ACC112 (cell line): ENCODE measurements at regions not wholly inside any gene's neighbourhood (a gene's known extent, or its start where the extent isn't known, plus 50 kb on each side); places are given as distances from the start of the nearest gene placed in this dataset.
A peak's percentile ranks its signal among the peaks of the same experiment; 100 is the strongest.
"Not testable (repeated sequence)": the region's sequence is repeated elsewhere in the genome, so short reads cannot be mapped to it uniquely, and the experiment has no call there.

ENCODE experiments used
- H2AFZ ChIP-seq: fragments of 200-600 bp; sonication (generic); one replicate; pipeline ENCODE4 v1.6.0; 2017; ENCODE audit warnings: antibody characterized with exemption, low read length; ENCODE audit not compliant: unreplicated experiment
- H3K27ac ChIP-seq: fragments of 200-600 bp; sonication (generic); 2 replicates; pipeline ENCODE4 v1.5.1; 2014; ENCODE audit warnings: low read depth, mild to moderate bottlenecking, antibody characterized with exemption, low read length, moderate library complexity
- H3K27me3 ChIP-seq: fragments of 200-600 bp; sonication (generic); 2 replicates; pipeline ENCODE4 v1.6.1; 2014; ENCODE audit warnings: mild to moderate bottlenecking, antibody characterized with exemption, low read length, moderate library complexity, mixed read lengths; ENCODE audit not compliant: insufficient read depth
- H3K36me3 ChIP-seq: fragments of 200-600 bp; sonication (generic); 2 replicates; pipeline ENCODE4 v1.6.1; 2016; ENCODE audit warnings: mild to moderate bottlenecking, antibody characterized with exemption, low read length, moderate library complexity, mixed read lengths; ENCODE audit not compliant: insufficient read depth
- H3K4me1 ChIP-seq: fragments of 200-600 bp; sonication (generic); one replicate; pipeline ENCODE4 v1.6.1; 2016; ENCODE audit warnings: low read length, mixed read lengths; ENCODE audit not compliant: insufficient read depth, unreplicated experiment, control insufficient read depth
- H3K4me3 ChIP-seq: fragments of 200-600 bp; sonication (generic); 2 replicates; pipeline ENCODE4 v1.5.1; 2014; ENCODE audit warnings: mild to moderate bottlenecking, low read depth, low read length
- H3K79me2 ChIP-seq: fragments of 200-600 bp; sonication (generic); one replicate; pipeline ENCODE4 v1.6.0; 2016; ENCODE audit warnings: low read length; ENCODE audit not compliant: control insufficient read depth, unreplicated experiment, insufficient read depth

DNA sequence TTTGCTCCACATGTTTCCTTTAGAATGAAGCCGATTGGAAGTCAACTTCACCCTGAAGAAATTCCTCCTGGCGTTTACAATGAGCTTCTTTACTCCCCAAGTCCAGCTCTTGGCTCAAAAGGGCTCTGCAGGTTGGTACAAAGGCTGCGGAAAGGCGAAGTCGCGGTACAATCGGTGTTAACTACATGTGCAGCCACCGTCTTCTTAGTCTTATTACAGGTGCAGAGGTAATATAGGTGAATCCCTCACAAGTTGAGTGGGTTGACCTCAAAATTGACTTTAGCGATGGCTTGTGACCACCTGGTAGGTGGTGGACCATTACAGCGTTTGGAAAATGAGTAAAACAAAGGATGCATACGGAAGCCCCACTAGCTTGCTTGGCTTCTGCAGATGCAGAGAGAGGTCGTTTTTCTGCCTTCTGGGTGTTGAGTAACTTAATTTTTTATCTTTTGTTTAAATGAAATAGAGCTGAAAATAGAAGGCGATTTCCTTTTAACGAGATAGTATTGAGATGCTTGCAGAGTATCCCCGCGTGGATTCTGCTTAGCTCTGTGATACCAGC, 98.0 kb downstream of the TRIM27 start:
- Histone ChIP-seq H3K27me3 (peaks cover 76% of the 10 kb centered on the region), H3K36me3 (no peaks in the 10 kb centered on the region), H3K79me2 (no peaks in the 10 kb centered on the region), H3K4me1 (no peaks in the 10 kb centered on the region), H3K4me3 (peak overlapping the region; percentile 5; the same call in 1 of the 2 replicates), H2AFZ (no peak overlapping the region), H3K27ac (no peak overlapping the region)

DNA sequence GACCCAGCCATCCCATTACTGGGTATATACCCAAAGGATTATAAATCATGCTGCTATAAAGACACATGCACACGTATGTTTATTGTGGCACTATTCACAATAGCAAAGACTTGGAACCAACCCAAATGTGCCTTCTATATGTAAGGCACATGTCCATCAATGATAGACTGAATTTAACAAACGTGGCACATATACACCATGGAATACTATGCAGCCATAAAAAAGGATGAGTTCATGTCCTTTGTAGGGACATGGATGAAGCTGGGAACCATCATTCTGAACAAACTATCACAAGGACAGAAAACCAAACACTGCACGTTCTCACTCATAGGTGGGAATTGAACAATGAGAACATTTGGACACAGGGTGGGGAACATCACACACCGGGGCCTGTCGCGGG, 92.1 kb downstream of the TRIM27 start:
- not testable (repeated sequence) for H3K4me1 ChIP-seq, H3K4me3 ChIP-seq, H3K27ac ChIP-seq, H3K36me3 ChIP-seq, H3K79me2 ChIP-seq, H2AFZ ChIP-seq
- peaks cover 50% of the 10 kb centered on the region for H3K27me3 ChIP-seq

DNA sequence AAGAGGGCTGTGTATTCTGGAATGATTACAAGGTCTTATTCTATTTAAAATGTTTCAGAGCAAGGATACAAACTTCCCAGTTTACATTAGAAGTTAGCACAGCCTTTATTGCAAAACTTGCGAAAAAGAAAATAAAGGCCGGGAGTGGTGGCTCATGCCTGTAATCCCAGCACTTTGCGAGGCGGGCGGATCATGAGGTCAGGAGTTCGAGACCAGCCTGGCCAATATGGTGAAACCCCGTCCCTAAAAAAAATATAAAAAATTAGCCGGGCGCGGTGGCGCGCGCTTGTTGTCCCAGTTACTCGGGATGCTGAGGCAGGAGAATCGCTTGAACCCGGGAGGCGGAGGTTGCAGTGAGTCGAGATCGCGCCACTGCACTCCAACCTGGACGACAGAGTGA, 87.1 kb downstream of the TRIM27 start:
- H3K4me1 ChIP-seq, H3K79me2 ChIP-seq, H3K36me3 ChIP-seq, H2AFZ ChIP-seq, H3K27ac ChIP-seq: not testable (repeated sequence)
- Histone ChIP-seq H3K4me3 (peak overlapping the region; percentile 91; the same call in 1 of the 2 replicates), H3K27me3 (peaks cover 39% of the 10 kb centered on the region)

DNA sequence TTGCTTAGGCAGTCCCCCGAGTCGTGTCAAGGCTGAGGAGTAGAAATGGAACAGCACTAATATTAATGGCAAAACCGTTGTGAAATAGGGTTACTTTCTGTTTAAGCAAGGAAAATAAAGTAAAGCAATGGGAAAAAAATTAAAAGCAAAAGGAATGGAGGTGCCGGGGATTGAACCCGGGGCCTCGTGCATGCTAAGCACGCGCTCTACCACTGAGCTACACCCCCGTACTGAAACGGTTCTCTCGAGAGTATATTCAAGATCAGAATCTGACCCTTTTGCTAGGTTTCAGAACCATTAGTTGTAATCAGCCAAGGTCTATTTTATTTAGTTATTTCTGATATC, 85.5 kb downstream of the TRIM27 start:
- H3K36me3 ChIP-seq: no peaks in the 10 kb centered on the region
- H3K27me3 ChIP-seq: peaks cover 49% of the 10 kb centered on the region
- H3K79me2 ChIP-seq: no peaks in the 10 kb centered on the region
- peaks cover 8% of the 10 kb centered on the region for H3K4me1 ChIP-seq
- H2AFZ ChIP-seq: peak overlapping the region; percentile 96
- peak overlapping the region; percentile 32; the same call in 1 of the 2 replicates for H3K27ac ChIP-seq
- H3K4me3 ChIP-seq: peak overlapping the region; percentile 91

DNA sequence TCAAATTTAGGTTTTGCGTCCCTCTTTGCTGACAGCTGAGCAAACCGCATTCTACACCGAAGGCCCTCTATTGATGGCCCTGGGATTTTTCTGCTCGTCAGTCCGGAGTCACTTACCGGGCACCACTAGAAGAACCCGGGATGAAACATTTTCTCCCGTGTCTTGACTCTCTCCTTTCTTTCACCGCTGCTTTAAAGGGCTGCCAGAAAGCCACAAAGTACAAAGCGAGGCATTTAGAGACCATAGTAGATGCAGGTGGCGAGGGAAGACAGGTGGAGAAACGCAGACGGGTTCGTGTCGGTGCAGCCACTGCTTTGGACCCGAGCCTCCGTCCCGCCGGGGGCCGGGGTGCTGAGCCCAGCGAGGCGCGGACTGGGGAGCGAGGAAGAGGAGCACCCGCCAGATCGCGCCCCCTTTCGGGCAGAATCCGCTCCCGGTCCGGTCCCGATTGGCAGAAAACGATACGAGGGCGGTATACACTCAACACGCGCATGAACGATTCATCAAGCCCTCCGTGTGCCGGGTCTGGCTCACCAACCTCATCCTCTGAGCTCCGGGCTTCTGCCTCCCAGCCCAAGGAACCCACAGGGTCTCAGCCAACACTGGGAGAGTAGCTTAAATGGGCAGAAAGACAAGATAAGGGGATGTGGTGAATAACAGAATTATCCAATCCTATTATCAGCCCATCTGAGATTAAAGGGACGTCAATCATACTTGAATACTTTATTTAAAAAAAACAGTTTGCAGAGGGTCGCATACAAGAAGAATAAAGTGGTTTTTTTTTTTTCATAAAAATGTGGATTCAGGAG, 84.9 kb downstream of the TRIM27 start:
- H3K4me1 ChIP-seq: peaks cover 8% of the 10 kb centered on the region
- H2AFZ ChIP-seq: peak overlapping the region; percentile 96
- H3K79me2 ChIP-seq: no peaks in the 10 kb centered on the region
- H3K36me3 ChIP-seq: no peaks in the 10 kb centered on the region
- H3K4me3 ChIP-seq: peak overlapping the region; percentile 91
- peaks cover 48% of the 10 kb centered on the region for H3K27me3 ChIP-seq
- no peak overlapping the region for H3K27ac ChIP-seq

DNA sequence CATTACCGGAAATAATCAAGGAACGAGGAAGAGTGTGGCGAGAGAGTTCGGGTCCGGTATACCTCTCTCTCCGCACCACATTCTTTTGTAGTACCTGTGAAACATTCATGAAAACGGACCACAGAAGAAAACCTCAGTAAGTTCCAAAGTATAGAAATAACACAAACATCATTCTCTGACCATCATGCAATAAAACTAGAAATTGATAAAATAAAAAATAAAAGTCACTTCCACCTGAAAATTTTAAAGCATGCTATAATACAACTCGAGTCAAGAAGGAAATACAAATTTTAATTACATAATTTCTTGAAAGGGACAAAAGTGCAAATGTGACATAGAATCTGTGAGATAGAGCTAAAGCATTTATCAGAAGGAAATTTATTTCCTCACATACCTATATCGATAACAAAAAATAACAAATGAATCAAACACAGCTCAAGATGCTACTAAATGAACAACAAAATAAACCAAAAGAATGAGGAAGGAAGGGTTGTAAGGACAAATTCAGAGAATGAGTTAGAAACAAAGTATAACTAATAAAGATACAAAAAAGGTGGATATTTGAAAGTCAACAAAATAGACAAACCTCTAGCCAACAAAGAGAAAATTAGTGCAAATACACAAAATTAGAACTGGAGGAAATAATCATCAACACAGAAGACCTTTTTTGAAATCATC, 84.2 kb downstream of the TRIM27 start:
- H3K4me1 ChIP-seq: peaks cover 8% of the 10 kb centered on the region
- H3K79me2 ChIP-seq: no peaks in the 10 kb centered on the region
- peaks cover 51% of the 10 kb centered on the region for H3K27me3 ChIP-seq
- peak overlapping the region; percentile 96 for H2AFZ ChIP-seq
- no peak overlapping the region for H3K27ac ChIP-seq
- no peaks in the 10 kb centered on the region for H3K36me3 ChIP-seq
- H3K4me3 ChIP-seq: peak overlapping the region; percentile 91

DNA sequence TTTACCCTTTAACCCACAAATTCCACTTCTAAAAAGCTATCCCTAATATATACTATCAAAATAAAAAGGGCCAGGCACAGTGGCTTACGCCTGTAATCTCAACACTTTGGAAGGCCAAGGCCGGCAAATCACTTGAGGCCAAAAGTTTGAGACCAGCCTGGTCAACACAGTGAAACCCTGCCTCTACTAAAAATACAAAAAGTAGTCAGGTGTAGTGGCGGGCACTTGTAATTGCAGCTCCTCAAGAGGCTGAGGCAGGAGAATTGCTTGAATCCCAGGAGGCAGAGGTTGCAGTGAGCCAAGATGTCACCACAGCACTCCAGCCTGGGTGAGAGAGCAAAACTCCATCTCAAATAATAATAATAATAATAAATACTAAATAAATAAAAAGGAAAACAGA, 82.5 kb downstream of the TRIM27 start:
- Histone ChIP-seq H3K36me3 (no peaks in the 10 kb centered on the region), H3K79me2 (no peaks in the 10 kb centered on the region), H3K27ac (no peak overlapping the region), H2AFZ (no peak overlapping the region), H3K4me1 (peaks cover 8% of the 10 kb centered on the region), H3K27me3 (peaks cover 52% of the 10 kb centered on the region), H3K4me3 (no peak overlapping the region)

DNA sequence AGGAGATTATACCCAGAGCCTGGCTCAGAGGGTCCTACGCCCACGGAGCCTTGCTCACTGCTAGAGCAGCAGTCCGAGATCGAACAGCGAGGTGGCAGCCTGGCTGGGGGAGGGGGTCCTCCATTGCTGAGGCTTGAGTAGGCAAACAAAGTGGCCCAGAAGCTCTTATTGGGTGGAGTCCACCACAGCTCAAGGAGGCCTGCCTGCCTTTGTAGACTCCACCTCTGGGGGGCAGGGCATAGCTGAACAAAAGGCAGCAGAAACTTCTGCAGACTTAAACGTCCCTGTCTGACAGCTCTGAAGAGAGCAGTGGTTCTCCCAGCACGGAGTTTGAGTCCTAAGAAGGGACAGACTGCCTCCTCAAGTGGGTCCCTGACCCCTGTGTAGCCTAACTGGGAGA, 75.0 kb downstream of the TRIM27 start:
- H3K4me3 ChIP-seq, H3K4me1 ChIP-seq, H3K36me3 ChIP-seq, H3K27ac ChIP-seq, H2AFZ ChIP-seq, H3K79me2 ChIP-seq: not testable (repeated sequence)
- peaks cover 30% of the 10 kb centered on the region for H3K27me3 ChIP-seq
